NB4 (cell line): ENCODE measurements at regions not wholly inside any gene's neighbourhood (a gene's known extent, or its start where the extent isn't known, plus 50 kb on each side); places are given as distances from the start of the nearest gene placed in this dataset.

ENCODE experiments used
- DNase-seq: peaks from one replicate; pipeline ENCODE4 v3.0.0; 2010; ENCODE audit warnings: low read depth
- H3K4me3 ChIP-seq: one replicate; pipeline ENCODE4 v1.5.1; 2011; ENCODE audit warnings: mild to moderate bottlenecking, low read depth, low read length, moderate library complexity
- CTCF ChIP-seq: IDR thresholded peaks from one replicate; pipeline ENCODE4 v1.5.1; 2012; ENCODE audit warnings: low read depth, low read length
- MYC ChIP-seq: IDR thresholded peaks from 2 replicates; pipeline ENCODE4 v1.6.1; 2011; ENCODE audit warnings: low read depth, low read length
- POLR2A ChIP-seq: IDR thresholded peaks from 2 replicates; pipeline ENCODE4 v1.6.1; 2011; ENCODE audit warnings: mild to moderate bottlenecking; ENCODE audit not compliant: insufficient read length; ENCODE audit errors: extremely low read depth
- TF ChIP-seq, protein P1 (sequence below): IDR thresholded peaks from 2 replicates; pipeline ENCODE4 v1.6.1; 2011; ENCODE audit warnings: low read depth, low read length

DNA sequence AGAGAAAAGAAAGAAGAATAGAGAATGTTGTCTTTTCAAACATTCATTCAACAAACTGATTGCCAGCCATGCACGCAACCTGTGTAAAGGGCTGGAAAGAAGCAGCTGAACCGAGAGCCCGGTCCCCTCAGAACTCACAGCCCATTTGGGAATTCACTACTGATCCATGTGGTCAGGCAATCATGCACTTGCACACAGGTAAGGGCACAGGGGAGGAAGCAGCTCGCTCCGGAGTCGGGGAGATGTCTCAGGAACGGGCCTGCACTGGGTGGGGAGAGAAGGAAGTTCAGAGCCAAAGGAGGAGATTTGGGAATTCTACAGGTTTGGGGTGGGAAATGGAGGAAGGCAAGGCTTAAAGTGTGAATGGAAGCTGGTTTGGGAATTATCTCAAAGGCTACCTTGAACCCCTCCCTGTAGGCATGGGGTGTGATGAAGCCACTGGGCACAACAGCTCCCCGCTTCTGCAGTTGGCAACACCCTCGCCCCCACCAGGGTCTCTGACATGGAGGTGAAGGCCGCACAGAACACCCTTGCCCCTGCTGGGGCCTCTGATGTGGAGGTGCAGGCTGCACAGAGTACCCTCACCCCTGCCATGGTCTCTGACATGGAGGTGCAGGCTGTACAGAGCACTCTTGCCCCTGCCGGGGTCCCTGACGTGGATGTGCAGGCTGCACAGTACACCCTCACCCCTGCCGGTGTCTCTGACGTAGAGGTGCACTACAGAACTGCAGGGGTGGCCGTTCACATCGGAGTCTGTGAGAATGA, 194.4 kb upstream of the RNF32 start:
- DNase-seq, result no peak
- TF ChIP-seq, protein P1, sequence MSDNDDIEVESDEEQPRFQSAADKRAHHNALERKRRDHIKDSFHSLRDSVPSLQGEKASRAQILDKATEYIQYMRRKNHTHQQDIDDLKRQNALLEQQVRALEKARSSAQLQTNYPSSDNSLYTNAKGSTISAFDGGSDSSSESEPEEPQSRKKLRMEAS, result no peak
- TF ChIP-seq POLR2A (no peak), CTCF (no peak), MYC (no peak)
- H3K4me3 ChIP-seq, result no peak overlapping the region

GRCh38 chr7:156442516-156442915, 198.1 kb upstream of the RNF32 start:
- DNase-seq, result no peak
- no peak overlapping the region for H3K4me3 ChIP-seq
- TF ChIP-seq MYC, result no peak
- no peak for TF ChIP-seq POLR2A
- TF ChIP-seq CTCF, result no peak
- TF ChIP-seq, protein P1, result no peak

DNA sequence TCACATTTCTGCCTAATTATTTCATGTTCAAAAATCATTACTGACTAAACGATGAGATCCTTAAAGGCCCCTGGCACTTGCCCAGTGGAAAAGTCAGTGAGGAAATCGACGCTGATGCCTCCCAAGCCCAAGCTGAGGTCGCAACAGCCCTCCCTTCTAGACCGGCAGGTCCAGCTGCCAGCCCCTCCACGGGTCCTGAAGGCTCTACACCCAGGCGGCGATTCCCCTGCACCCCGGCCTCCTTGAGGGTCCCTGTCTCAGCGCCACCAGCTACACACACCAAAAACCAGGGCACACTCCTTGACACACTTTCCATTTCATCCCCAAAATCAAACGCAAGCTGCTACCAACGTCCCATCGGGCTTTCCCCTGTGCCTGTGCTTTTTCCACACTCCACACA, 200.1 kb upstream of the RNF32 start:
- no peak for DNase-seq
- no peak overlapping the region for H3K4me3 ChIP-seq
- TF ChIP-seq POLR2A, result no peak
- no peak for TF ChIP-seq CTCF
- TF ChIP-seq, protein P1, result no peak
- TF ChIP-seq MYC, result no peak

DNA sequence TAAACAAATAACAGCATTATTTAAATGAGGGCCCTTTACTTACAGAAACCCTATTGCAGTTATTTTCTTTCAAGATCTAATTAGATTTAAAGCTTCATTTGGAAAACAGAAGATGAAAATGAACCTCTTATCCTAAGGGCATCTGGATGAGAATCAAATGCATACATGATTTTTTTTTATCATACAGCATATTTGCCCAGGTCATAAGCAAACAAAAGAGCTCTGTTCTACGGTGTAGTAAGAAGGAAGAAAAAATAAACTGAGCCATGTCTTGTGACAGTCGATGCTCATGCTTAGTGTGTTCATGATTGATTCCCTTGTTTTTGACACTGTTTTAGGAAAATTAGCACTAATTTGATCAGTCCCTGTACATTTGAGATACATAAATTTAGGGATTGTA, 202.6 kb upstream of the RNF32 start:
- no peak overlapping the region for H3K4me3 ChIP-seq
- TF ChIP-seq POLR2A (no peak), CTCF (no peak), MYC (no peak)
- TF ChIP-seq, protein P1, result no peak
- DNase-seq, result no peak

DNA sequence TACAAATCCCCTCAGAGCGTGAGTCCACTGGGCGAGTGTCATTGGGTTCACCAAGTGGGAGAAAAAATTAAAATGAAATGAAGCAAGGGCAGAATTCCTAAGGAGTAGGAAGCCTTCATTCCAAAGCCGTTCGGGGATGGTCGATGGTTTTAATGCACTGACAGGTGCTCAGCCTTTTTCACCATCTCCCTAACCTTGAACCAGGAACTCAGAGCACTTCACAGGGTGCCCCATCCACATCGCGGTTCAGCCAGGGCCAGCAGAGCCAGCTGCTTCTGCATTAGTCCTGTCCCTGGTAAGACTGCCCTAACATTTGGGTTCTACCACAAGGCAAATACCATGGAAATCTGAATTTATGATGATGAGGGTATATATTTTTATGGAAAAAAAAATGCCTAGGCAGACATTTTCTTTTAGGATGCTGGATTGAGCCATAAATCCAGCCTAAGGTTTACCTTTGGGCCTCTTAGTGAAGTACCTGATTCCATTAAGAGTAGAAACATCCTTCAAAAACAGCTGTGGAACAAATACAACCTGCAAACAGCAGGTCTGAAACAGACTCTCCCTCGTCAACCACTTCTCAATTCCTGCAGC, 203.5 kb upstream of the RNF32 start:
- TF ChIP-seq, protein P1, result no peak
- TF ChIP-seq MYC (no peak), POLR2A (no peak), CTCF (no peak)

More for the DNA sequence above, 203.5 kb upstream of the RNF32 start:
- no peak overlapping the region for H3K4me3 ChIP-seq
- DNase-seq, result no peak
